ENCODE measurements at regions not wholly inside any gene's neighbourhood (a gene's known extent, or its start where the extent isn't known, plus 50 kb on each side); places are given as distances from the start of the nearest gene placed in this dataset.
A peak's percentile ranks its signal among the peaks of the same experiment; 100 is the strongest.

GRCh38 chr15:98514034-98514622, 134.2 kb upstream of the IGF1R start:
- no peak for TF ChIP-seq CTCF (IDR thresholded peaks at IDR 0.05)
- H2AFZ ChIP-seq, result no peak overlapping the region
- no peaks in the 10 kb centered on the region for H3K4me1 ChIP-seq

GRCh38 chr15:98518823-98519561, 129.3 kb upstream of the IGF1R start:
- Histone ChIP-seq H3K4me1 (no peaks in the 10 kb centered on the region), H3K9me3 (ENCODE audit: control insufficient read depth, low read length) (no peaks in the 10 kb centered on the region), H2AFZ (no peak overlapping the region), H3K36me3 (ENCODE audit: control insufficient read depth, insufficient read depth, low read length) (no peaks in the 10 kb centered on the region), H3K27ac (no peak overlapping the region), H3K27me3 (ENCODE audit: control insufficient read depth, insufficient read depth, low read length) (no peaks in the 10 kb centered on the region), H3K4me3 (ENCODE audit: low read depth, low read length) (no peak overlapping the region), H3K79me2 (no peaks in the 10 kb centered on the region), H3K9ac (no peak overlapping the region), H3K4me2 (ENCODE audit: low read length) (no peak overlapping the region)
- peak; percentile 61 for TF ChIP-seq CTCF (IDR thresholded peaks at IDR 0.05)

More at GRCh38 chr15:98514034-98514622, 134.2 kb upstream of the IGF1R start:
- no peaks in the 10 kb centered on the region for H3K27me3 ChIP-seq (ENCODE audit: control insufficient read depth, insufficient read depth, low read length)
- H3K9me3 ChIP-seq (ENCODE audit: control insufficient read depth, low read length), result no peaks in the 10 kb centered on the region
- H3K4me2 ChIP-seq (ENCODE audit: low read length), result no peak overlapping the region
- no peaks in the 10 kb centered on the region for H3K36me3 ChIP-seq (ENCODE audit: control insufficient read depth, insufficient read depth, low read length)
- H3K79me2 ChIP-seq, result no peaks in the 10 kb centered on the region
- no peak overlapping the region for H3K4me3 ChIP-seq (ENCODE audit: low read depth, low read length)
- no peak overlapping the region for H3K9ac ChIP-seq
- no peak overlapping the region for H3K27ac ChIP-seq

GRCh38 chr15:98519767-98520550, 128.4 kb upstream of the IGF1R start:
- no peak for TF ChIP-seq CTCF (IDR thresholded peaks at IDR 0.05)

GRCh38 chr15:98522127-98522526, 126.2 kb upstream of the IGF1R start:
- Histone ChIP-seq H3K9me3 (ENCODE audit: control insufficient read depth, low read length) (no peaks in the 10 kb centered on the region), H3K4me2 (ENCODE audit: low read length) (no peak overlapping the region), H3K9ac (no peak overlapping the region), H3K27me3 (ENCODE audit: control insufficient read depth, insufficient read depth, low read length) (no peaks in the 10 kb centered on the region), H3K4me3 (ENCODE audit: low read depth, low read length) (no peak overlapping the region), H3K4me1 (no peaks in the 10 kb centered on the region), H3K27ac (no peak overlapping the region), H3K36me3 (ENCODE audit: control insufficient read depth, insufficient read depth, low read length) (no peaks in the 10 kb centered on the region), H2AFZ (no peak overlapping the region), H3K79me2 (no peaks in the 10 kb centered on the region)
- TF ChIP-seq CTCF (IDR thresholded peaks at IDR 0.05), result no peak

More at GRCh38 chr15:98519767-98520550, 128.4 kb upstream of the IGF1R start:
- Histone ChIP-seq H3K4me2 (ENCODE audit: low read length) (no peak overlapping the region), H2AFZ (no peak overlapping the region), H3K4me3 (ENCODE audit: low read depth, low read length) (no peak overlapping the region), H3K79me2 (no peaks in the 10 kb centered on the region), H3K27ac (no peak overlapping the region), H3K9ac (no peak overlapping the region), H3K27me3 (ENCODE audit: control insufficient read depth, insufficient read depth, low read length) (no peaks in the 10 kb centered on the region), H3K36me3 (ENCODE audit: control insufficient read depth, insufficient read depth, low read length) (no peaks in the 10 kb centered on the region), H3K9me3 (ENCODE audit: control insufficient read depth, low read length) (no peaks in the 10 kb centered on the region), H3K4me1 (no peaks in the 10 kb centered on the region)

All from parathyroid adenoma (tissue), 2 donors.